22Rv1 (cell line): ENCODE measurements at regions not wholly inside any gene's neighbourhood (a gene's known extent, or its start where the extent isn't known, plus 50 kb on each side); places are given as distances from the start of the nearest gene placed in this dataset.

ENCODE experiments used
- H3K27ac ChIP-seq: fragments of 450-650 bp; 2 replicates; pipeline ENCODE4 v1.5.1; 2017
- ZFX ChIP-seq: fragments of 450-650 bp; IDR thresholded peaks from 2 replicates; pipeline ENCODE4 v1.6.1; 2017; ENCODE audit warnings: antibody characterized with exemption, borderline replicate concordance
- TF ChIP-seq, protein P1 (sequence below): fragments of 450-650 bp; IDR thresholded peaks from 2 replicates; pipeline ENCODE4 v1.5.1; 2017; ENCODE audit warnings: mild to moderate bottlenecking

DNA sequence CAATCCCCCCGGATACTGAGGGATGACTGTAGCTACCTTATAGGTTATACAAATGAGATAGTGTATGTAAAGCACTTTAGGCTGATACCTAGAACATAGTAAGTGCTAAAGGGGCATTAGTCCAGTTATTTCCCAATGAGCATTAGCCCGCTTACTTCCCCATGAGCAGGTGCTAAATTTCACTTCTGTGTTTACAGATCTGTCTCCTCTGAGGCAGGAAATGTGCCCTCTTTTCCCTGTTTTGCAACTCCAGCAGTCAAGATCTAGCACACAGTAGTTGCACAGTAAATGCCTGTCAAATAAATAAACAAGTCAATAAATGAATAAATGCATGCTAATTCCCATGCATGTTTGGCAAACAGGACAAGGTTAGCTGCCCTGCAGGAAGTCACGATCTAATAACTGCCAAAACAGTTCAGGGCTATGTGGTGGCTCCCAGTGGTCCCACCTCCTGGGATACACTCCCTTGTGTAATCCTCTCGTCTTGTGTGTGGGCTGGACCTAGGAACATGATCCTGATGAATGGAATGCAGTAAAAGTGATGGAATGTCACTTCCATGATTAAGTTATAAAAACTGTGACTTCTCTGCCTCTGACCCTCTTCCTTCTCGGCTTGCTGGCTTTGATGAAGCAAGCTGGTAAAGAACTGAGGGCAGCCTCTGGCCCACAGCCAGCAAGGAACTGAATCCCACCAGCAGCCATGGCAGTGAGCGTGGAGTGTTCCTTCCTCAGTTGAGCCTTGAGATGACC is 459.0 kb downstream of the SOX6 start:
- H3K27ac ChIP-seq: no peak overlapping the region
- TF ChIP-seq, protein P1, sequence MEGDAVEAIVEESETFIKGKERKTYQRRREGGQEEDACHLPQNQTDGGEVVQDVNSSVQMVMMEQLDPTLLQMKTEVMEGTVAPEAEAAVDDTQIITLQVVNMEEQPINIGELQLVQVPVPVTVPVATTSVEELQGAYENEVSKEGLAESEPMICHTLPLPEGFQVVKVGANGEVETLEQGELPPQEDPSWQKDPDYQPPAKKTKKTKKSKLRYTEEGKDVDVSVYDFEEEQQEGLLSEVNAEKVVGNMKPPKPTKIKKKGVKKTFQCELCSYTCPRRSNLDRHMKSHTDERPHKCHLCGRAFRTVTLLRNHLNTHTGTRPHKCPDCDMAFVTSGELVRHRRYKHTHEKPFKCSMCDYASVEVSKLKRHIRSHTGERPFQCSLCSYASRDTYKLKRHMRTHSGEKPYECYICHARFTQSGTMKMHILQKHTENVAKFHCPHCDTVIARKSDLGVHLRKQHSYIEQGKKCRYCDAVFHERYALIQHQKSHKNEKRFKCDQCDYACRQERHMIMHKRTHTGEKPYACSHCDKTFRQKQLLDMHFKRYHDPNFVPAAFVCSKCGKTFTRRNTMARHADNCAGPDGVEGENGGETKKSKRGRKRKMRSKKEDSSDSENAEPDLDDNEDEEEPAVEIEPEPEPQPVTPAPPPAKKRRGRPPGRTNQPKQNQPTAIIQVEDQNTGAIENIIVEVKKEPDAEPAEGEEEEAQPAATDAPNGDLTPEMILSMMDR: no peak
- no peak for TF ChIP-seq ZFX

DNA sequence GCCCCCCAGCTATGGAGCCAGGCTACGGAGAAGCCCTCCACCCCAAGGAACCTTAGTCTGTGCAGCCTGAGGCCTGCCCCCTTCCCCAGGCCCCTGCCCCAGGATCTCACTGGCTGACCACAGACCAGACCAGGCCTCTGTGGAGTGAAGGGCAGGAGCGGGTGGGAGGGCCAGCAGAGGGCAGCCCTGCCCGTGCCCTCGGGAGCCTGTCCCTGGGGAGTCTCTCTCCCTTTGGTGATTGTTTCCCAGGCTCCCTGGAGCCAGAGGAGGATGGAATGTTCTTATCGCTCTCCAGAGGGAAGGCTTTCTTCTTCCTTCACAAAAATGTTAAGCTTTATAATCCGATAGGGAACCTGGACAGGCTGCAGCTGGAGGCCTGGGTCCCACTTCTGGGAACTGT is 455.3 kb downstream of the SOX6 start:
- TF ChIP-seq, protein P1: no peak
- no peak for TF ChIP-seq ZFX
- H3K27ac ChIP-seq: no peak overlapping the region

DNA sequence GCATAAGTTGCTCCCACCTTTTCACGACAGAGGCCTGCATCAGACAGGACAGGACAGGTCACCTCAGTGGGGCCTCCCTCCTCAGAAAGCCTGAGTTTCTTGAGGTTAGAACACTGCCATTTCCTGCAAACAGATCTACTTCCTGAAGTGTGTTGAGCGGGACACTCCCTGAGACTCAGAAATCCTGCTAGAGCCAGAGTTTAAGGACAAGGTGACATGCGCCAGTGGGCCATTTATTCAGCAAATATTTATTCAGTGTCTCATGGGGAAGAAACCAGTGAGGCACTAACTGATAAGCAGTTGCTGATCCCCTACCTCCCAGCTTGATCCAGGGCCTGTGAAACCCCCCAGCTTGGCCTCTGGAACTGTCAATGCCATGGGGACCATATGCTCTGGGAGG is 454.6 kb downstream of the SOX6 start:
- TF ChIP-seq, protein P1: no peak
- no peak for TF ChIP-seq ZFX

DNA sequence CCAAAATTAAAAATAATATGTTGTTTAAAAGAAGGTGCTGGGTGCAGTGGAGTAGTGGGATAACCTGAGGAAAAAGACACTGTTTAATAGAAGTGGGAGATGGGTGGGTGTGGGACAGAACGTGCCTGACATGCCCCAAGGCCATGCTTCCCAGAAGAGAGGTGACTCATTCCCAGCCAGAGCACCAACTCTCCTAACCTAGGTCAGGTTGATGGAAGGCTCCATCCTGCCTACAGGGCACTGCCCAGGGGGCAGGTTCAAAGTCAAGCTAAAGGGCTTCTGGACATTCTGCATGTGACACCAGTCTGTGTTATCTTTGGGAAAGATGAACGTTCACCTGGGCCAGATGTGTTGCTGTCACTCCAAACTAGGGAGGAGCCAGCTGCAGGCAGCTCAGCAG is 453.1 kb downstream of the SOX6 start:
- TF ChIP-seq, protein P1: no peak
- TF ChIP-seq ZFX: no peak
- no peak overlapping the region for H3K27ac ChIP-seq

More for the DNA sequence above, 454.6 kb downstream of the SOX6 start:
- H3K27ac ChIP-seq: no peak overlapping the region

DNA sequence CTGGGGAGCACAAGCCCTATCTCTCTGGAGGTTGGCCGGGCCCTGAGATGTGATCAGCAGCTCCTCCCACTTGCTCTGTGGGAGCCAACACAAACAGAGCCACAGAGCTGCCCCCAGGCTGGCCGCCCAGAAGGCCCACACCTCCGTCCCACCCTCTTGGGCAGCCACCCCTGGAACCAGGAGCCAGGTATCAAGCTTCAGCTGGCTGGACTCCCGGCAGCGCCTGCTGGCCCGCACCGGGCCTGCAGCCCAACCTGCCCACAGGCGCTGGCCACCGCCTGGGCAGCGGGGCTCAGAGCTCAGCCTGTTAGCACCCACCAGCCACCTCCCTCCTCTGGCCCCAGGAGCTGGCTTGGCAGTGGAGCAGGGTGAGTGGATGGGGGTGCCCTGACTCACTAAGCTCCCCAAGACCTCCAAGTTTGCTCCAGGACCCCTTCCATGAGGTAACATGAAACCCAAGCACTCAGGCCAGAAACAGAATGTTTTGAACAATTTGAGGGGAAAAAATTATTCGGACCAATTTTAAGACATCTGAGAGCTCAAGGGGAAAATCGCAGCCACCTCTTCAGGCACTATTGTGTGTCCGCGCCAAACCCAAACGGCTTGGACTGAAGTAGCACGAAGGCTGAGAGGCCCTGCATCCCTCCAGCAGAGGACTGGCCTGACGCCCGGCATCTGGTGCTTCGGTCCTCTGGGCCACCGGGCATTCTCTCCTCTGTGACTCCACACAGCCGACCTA is 450.8 kb downstream of the SOX6 start:
- TF ChIP-seq ZFX: no peak
- TF ChIP-seq, protein P1: no peak
- H3K27ac ChIP-seq: no peak overlapping the region

DNA sequence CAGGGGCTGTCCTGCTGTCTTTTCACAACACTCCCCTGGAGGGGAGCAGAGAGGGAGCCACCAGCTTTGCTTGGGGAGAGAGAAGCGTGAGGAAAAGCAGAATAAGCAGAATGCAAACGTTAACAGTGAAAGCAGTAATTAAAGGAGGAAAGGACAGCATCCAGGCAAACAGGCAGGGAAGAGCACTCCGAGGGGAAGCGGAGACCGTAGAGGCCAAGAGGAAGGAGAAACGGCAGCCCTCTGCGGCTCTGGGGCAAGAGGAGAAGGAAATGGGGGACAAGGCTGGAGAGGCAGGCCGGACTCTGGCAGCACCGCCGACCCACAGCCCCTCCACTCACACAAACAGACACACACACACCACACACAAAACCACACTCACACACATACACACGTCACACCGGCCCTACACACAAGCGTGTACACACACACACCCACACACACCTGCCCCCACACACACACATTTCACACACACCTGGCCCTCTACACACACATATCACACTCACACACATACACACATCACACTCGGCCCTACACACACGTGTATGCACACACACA is 449.8 kb downstream of the SOX6 start:
- TF ChIP-seq, protein P1: no peak
- no peak for TF ChIP-seq ZFX
- no peak overlapping the region for H3K27ac ChIP-seq

DNA sequence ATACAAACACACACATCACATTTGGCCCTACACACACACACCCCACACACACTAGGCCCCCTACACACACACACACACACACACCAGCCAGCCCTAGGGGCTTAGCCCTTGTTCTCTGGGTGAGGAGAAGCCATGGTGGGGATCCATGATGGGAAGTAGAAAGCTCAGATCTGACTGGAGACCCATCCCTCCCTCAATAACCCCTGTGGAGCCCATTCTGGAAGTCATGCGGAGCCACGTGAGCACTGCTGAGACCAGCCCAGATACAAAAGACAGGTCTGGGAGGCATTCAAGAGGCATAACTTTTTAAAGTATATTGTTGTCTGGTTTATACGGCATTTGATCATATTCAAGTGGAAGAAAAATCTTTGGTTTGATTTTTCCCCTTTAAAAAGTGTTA is 448.5 kb downstream of the SOX6 start:
- H3K27ac ChIP-seq: no peak overlapping the region
- TF ChIP-seq, protein P1: no peak
- TF ChIP-seq ZFX: no peak
